HEK293T (cell line): ENCODE measurements at regions not wholly inside any gene's neighbourhood (a gene's known extent, or its start where the extent isn't known, plus 50 kb on each side); places are given as distances from the start of the nearest gene placed in this dataset.

Source experiments
- BHLHE40 ChIP-seq: fragments of 450-650 bp; IDR thresholded peaks from 2 replicates; pipeline ENCODE4 v1.6.1; 2016; ENCODE audit warnings: mild to moderate bottlenecking, moderate library complexity, borderline replicate concordance
- FOXA1 ChIP-seq: fragments of 450-650 bp; IDR thresholded peaks from 2 replicates; pipeline ENCODE4 v1.6.1; 2016; ENCODE audit warnings: mild to moderate bottlenecking
- FOXK2 ChIP-seq: fragments of 450-650 bp; IDR thresholded peaks from 2 replicates; pipeline ENCODE4 v1.6.1; 2016; ENCODE audit warnings: mild to moderate bottlenecking
- HDGF ChIP-seq: fragments of 450-650 bp; IDR thresholded peaks from 2 replicates; pipeline ENCODE4 v1.6.1; 2017; ENCODE audit warnings: antibody characterized with exemption, borderline replicate concordance

DNA sequence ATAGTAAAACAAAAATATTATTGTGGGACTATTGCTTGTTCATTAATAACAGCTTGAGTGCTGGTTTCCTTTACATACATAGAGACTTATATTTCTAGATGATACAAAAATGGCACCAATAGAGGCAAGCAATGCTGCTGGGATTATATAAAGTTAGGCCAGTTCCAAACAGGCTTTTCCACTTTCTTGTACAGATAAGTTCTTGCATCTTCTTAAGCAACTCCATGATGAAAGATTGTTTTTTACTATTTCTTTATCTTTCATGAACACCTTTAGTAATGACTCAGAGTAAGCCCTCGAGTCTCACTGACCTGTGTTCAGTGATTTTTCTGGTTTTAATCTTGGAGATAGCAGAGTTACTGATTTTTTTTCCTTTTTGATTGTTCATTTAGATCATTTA, 324.4 kb downstream of the PRR16 start:
- TF ChIP-seq BHLHE40 = no peak
- no peak for TF ChIP-seq FOXK2
- no peak for TF ChIP-seq HDGF
- TF ChIP-seq FOXA1 = no peak
